ENCODE measurements at regions not wholly inside any gene's neighbourhood (a gene's known extent, or its start where the extent isn't known, plus 50 kb on each side); places are given as distances from the start of the nearest gene placed in this dataset.
A peak's percentile ranks its signal among the peaks of the same experiment; 100 is the strongest.
"Not testable (repeated sequence)": the region's sequence is repeated elsewhere in the genome, so short reads cannot be mapped to it uniquely, and the experiment has no call there.

DNA sequence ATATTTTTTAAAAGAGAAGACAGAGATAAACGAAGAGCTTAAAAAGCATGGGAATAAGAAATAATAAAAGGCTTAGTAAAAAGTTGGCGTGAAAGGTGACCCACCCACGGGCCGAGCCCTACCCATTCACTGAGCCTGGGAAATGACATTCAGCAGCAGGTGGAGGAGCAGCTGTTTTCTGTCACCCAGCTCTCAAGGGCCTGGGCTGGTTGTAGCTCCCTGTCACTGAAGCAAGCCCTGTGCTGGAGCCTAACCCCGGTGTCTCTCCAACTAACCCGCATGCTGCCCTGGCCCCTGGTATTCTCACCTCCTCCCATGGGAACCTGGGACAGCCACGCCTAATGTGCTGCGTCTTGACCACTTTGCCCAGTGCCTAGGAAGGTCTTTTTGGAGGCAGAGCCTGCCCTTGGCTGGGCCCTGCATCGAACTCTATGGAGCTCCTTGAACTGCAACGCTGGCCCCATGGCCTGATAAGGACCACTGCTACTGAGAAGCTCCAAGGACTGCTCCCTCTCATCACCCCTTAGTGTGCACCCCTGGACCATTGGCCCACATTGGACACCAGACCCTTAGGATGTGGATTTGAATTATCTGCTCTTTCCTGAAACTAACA lies 68.8 kb upstream of the IYD start:
- peak; percentile 12 for DNase-seq (ENCODE audit: low spot score)

DNA sequence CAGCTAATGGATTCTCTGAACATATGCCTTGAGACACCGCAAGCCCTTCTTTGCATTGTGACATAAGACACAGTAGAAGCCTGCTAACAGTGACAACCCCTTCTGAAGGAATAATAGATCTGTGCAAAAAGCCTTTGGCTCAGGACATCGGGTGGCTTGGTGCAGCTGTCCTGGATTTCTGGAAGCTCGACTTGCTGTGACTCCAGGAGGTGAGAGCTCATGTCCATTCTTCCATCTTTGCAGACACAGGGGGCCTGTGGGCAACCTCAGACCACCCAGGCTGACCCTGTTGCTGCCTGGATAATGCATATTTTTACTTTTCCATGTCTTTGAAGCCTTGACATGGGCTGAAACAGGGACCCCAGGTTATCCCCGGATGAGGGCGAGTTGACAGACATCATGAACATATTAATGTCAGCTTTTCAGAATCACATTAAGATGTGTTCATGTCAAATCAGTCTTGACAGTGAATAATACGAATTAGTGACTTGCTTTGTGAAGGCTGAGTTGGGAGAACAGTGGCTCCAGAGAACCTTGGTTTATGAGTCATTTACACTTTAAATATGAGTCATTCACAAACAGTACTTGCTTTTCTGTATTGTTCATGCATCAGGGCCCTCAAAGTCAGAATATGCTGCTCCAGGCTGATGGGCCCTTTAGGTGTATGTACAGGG lies 66.8 kb upstream of the IYD start:
- no peak for DNase-seq (ENCODE audit: low spot score)

DNA sequence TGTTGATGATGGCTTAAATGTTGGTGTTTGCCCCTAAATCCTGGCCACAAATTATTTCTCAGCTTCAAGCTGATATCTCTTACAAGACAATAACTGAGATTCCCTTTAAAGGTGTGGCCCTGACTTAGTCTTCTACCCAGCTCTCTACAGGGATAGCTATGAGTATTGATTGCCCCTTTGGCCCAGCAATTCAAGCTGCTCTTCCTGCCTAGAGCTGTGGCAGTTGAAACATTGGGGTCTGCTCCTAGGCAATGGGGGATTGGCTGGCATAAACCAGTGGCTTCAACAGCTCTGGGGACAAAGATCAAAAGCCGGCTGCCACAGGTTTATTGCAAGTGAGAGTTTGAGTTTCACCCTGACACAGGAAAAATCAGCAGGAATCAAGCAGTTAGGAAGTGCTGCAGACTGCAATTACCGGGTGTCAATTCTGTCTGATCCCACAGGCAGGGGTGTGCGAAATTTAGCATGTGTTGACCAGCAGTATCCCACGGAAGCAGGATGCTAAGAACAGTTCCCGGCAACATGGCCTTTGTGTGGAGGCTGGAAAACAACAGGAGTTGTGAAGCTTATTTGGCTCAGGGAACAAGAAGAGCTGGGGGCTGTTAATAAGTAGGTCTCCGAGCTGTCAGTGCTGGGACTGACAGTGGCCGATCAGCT lies 66.2 kb upstream of the IYD start:
- DNase-seq (ENCODE audit: low spot score): no peak

DNA sequence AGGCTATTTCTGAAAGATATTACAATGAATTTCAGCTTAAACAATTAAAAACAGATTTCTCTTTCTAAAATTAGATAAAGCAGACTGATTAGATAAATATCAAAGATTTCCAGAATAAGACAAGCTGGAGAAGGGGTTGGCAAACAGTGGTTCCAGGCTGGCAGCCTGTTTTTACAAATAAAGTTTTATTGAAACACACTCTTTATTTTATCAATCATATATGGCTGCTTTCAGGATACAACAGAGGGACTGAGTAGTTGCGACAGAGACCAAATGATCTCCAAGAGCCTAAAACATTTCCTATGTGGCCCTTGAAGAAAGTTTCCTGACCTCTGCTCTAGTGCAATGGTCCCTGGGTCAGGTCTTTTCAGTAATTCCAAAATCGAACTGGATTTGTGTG lies 65.6 kb upstream of the IYD start:
- DNase-seq (ENCODE audit: low spot score): no peak

DNA sequence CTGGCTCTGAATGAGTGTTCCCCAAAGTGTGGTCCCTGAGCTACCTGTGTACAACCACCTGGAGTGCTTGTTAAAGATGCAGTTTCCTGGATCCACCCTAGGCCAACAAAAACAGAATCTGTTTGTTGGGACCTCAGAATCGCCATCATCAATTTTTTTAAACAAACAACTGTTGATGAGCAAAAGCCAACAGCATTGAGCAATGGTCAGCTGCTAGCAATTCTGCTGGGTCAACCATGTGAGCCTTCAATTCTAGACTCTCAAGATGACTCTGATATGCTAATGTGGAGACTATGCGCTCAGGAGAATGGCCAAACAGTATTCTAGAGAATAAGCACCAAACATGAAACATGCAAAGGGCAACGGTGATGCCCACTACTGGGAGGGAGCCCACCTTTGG lies 64.4 kb upstream of the IYD start:
- no peak for DNase-seq (ENCODE audit: low spot score)

DNA sequence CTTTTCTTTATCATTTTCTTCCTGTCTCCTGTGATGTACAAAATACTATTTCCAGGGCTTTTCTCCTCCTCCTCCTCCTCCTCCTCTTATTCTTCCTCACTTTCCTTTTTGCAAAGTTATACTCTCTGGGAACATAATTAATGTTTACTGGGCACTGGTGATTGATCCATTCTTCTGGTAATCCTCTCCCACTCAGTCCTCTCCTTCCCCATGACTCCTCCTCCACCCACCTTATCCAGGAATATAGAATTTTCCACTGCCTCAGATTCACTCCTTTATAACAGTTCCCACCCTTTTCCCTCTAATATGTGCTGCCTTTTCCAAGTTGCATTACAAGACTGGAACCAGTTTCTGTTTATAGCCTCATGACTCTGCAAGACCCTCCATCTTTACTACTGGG lies 62.5 kb upstream of the IYD start:
- DNase-seq (ENCODE audit: low spot score): no peak

DNA sequence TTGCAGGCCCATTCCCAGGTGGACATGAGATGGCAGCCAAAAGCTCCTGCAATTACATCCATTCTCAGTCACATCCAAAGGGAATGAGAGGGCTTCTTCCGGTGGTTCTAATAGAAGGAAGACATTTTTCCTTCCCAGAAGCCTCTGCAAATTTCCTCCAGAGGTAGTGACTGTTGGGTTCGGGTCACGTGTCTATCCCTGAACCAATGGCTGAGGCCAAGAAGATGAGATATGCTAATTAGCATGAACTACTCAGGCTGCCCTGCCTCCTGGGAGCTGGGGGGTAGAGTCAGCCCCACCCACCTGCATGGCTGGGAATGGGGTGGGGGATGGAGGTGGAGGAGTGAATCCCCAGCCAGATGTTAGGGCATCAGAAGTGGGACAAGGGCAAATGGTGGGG lies 61.3 kb upstream of the IYD start:
- DNase-seq (ENCODE audit: low spot score): no peak

DNA sequence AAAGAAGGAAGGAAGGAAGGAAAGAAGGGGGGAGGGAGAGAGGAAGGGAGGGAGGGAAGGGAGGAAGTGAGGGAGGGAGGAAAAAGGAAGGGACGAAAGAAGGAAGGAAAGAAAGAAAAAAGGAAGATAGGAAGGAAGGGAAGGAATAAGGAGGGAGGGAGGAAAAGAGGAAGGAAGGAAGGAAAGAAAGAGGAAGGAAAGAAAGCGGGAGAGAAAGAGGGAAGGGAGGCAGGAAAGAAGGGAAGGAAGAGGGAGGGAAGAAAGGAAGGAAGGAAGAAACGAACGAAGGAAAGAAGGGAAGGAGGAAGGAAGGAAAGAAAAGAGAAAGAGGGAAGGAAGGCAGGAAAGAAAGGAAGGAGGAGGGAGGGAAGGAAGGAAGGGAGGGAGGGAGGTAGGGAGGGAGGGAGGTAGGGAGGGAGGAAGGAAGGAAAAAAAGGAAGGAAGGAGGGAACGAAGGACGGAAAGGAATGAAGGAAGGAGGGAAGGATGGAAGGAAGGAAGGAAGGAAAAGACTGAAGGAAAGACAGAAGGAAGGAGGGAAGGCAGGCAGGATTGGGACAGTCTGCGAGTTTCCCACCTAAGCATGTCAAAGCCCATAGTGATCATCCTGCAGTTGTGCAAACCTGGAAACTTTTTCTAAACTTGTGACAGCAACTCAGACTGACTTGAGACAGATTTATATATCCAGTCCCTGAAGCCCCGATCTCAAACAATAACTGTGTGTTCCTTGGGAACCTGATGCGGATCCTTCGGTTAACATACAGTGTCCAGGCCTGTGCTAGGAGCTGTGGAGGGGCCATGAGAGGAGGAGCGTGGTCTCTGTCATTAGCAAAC lies 59.8 kb upstream of the IYD start:
- no peak for DNase-seq (ENCODE audit: low spot score)

DNA sequence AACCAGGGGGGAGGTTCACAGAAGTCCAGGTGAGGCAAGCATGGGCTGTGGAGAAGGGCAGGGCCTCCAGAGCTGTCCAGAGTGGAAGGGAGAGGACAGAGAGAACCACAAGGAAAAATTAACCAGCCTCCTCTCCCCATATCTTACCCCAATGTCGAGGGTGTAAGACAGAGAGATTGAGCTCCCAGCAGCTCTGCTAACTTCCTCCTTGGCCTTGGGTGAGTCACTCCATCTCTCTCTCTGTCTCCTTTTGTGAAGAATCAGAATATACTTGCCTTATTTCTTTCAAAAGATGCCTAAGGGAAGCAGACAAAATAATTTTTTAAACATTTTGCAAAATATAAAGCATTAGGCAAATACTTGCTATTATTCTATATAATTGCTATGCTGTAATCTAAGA lies 58.3 kb upstream of the IYD start:
- DNase-seq (ENCODE audit: low spot score): no peak

DNA sequence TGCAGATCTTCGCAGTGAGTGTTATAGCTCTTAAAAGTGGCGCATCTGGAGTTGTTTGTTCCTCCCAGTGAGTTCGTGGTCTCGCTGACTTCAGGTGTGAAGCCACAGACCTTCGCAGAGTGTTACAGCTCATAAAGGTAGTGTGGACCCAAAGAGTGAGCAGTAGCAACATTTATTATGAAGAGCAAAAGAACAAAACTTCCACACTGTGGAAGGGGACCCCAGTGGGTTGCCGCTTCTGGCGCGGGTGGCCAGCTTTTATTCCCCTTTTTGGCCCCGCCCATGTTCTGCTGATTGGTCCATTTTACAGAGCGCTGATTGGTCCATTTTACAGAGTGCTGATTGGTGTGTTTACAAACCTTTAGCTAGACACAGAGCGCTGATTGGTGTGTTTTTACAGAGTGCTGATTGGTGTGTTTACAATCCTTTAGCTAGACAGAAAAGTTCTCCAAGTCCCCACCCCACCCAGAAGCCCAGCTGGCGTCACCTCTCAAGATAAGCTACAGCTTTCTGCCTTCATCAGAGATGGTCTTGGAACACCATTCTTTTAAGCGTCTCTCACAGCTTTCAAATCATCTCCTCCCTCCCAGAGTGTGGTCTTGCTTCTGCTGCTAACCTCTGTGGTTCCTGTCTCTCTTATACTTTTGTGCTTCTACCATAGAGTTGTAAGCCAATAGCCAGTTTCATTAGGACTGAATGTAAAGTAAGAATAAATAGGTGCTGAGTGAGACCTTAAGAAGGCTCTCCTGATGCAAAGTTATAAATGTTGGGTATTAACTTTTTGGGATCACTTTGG lies 57.5 kb upstream of the IYD start:
- DNase-seq (ENCODE audit: low spot score): not testable (repeated sequence)

DNA sequence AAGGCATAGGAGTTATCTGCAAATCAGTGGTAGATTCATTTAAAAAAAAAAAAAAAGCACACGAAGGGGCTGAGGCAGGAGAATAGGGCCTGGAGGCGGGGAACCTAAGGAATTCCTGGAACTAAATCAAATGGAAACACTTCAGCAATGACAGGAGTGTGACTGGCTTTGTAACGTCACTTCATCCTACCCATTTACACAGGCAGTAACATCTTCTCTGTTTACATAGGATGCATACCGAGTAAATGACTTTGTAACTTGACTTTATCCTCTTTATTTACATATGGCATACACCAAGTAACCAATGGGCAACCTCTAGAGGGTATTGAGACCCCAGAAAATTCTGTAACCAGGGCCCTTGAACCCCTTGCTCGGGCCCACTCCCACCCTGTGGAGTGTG lies 56.4 kb upstream of the IYD start:
- DNase-seq (ENCODE audit: low spot score): no peak

DNA sequence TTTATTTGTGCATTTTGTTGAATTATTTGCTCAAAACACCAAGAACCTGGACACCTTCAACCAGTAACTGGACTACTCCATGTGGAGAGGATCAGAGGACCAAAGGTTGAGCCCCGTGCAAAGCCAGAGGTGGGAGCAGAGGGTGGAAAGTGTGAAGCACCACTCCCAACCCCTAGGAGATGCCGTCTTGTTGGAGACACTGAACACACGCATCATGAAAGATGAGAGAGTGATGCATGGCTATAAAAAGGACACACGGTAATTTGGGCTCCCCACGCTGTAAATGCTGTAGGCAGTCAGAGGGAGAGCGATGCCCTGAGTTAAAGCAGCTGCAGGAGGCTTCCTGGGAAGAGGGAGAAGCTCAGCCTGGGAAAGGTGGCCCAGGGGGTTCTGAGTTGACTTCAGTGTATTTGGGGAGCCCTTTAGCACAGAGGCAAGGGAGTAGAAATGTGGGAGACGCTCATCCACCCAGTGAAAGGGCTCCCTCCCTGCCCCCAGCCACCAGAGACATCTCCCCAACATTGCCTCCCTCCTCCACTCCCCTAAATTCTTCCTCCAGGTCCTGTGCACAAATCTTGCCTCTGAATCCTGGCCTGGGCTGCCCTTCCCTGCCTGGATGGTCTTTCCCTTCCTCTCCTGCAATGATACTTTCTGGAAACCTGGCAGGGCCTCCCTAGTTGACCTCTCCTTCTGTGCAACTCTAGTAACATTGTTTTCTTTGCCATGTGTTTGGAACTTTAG lies 55.8 kb upstream of the IYD start:
- DNase-seq (ENCODE audit: low spot score): no peak

DNA sequence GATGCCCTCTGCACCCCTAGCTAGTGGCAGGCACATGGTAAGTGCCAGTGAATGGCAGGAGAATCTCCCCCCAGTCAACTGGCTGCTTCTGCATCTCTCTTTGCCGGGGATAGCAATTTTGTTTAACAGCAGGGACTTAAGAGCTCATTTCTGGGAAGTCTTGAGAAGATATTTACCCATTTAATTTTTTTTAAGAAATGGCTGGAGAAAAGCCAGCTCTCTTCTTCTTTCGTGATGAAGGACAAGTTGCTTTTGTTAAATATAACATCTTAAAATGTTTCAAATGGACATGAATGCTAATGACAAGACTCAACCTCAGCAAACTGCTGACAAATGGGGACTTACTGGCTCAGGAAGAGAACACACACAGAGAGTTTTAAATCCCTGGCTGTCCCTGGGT lies 55.0 kb upstream of the IYD start:
- DNase-seq (ENCODE audit: low spot score): no peak

DNA sequence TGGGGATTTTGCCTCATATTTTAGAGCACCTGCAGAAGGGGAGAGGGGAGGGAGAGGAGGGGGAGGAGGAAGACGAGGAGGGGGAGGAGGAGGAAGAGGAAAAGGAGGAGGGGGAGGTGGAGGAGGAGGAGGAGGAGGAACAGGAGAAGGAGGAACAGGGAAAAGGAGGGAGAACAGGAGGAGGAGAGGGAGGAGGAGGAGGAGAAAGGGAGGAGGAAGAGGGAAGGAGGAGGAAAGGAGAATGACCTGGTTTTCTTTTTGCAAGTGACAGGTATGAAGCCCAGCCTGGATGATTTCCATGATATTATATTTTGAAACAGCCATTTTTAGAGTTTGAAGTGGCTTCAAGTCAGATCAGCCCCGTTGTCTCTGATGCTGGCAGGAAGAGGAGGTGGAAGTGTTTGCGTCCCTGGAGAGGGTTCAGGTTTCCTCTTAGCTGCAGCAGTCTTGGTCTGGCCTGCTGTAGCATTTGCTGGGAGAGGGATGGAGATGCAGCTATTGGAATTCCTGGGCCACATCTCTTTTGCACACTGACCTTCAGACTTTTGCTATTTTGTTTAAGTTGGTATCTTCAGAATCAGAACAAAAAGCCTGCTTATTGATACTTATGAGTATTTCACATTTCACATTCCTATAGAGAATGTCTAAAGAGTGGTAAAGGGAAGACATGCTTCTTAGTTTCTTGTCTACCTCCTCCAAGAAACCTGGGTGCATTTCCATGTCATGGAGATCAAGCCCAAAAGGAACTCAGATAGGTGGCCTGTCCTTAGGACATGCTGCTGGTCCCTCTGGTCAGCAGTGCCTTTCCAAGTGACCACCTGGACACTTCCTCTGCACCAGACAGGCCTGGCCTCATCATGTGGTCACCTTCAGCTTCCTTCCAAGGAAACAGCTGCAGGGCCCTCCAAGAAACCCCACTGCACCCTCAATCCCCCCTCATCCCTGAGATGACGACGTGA lies 54.3 kb upstream of the IYD start:
- DNase-seq (ENCODE audit: low spot score): no peak

DNA sequence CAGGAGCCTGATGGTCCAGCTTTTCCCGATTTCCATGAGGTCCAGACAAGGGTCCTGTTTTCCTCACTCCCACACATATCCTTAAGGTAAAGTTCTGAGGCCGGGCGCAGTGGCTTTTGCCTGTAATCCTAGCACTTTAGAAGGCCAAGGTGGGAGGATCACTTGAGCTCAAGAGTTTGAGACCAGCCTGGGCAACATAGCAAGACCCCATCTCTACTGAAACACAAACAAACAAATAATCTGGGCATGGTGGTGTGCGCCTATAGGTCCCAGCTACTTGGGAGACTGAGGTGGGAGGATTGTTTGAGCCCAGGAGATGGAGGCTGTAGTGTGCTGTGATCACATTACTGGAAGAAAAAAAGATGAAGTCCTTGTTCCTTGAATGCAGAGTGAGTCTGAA lies 53.2 kb upstream of the IYD start:
- no peak for DNase-seq (ENCODE audit: low spot score)

DNA sequence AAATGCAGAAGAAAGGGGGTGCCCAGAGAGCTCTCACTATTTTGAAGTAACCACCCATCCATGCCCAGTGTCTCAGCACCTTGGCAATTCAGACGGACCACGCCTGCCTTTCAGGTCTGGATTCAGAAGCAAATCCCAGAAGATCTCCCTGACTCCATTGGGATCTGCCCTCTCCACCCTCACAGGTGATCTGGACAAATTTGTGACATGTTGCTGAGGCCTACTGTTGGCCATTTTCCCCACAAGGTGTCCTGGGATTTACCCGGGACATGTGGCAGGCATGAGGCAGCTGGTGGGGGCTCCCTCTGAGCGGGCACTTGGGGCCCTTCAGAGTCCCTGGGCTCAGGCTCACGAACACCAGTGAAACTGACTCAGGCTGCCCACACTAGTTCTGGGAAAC lies 51.9 kb upstream of the IYD start:
- DNase-seq (ENCODE audit: low spot score): no peak

All from NAMALWA (cell line).